Left hindlimb (tissue), 1 donor: ENCODE measurements at regions not wholly inside any gene's neighbourhood (a gene's known extent, or its start where the extent isn't known, plus 50 kb on each side); places are given as distances from the start of the nearest gene placed in this dataset.
A peak's percentile ranks its signal among the peaks of the same experiment; 100 is the strongest.
"Not testable (repeated sequence)": the region's sequence is repeated elsewhere in the genome, so short reads cannot be mapped to it uniquely, and the experiment has no call there.

Source experiments
- DNase-seq: peaks from one replicate; pipeline ENCODE4 v3.0.0-alpha.2; 2018

DNA sequence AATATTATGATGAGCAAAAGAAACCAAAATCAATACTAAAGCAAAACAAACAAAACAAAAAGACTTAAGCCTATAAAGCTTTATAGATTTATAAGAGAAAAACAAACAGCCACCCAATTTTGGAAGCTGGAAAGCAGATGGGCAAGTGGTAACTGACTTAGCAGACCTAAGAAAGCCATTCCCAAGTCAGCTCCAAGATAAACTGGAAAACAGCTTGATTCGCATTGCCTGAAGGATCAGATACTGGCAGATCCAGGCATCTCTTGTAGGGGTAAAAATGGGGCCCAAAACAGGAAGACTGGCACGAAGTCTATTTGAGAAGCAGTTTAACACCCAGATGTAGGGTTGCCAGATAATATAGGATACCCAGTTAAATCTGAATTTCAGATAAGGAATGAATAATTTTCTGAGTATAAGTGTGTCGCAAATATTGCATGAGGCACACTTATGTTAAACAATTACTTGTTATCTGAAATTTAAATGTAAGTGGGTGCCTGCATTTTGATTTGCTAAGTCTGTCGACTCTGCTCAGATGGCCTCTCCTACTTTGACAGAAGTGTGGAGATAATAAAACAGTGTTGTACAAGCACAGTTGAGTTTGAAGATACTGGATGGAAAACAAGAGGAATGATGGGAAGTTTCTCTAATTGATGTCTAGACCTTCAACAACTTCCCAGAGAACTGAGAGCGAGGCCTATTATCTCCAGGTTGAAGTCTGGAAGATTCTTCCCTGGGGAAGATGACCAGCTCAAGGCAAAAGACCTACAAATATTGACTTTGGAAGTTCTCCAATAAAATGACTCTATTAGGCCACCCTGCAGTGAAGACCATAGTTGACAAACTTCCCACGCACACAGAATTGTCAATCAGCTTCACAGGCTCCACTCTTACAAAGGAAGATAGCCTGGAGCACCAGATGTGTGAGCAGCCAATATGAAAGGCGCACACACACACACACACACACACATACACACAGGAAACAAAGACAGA, 113.4 kb downstream of the FAM50B start:
- DNase-seq: no peak

DNA sequence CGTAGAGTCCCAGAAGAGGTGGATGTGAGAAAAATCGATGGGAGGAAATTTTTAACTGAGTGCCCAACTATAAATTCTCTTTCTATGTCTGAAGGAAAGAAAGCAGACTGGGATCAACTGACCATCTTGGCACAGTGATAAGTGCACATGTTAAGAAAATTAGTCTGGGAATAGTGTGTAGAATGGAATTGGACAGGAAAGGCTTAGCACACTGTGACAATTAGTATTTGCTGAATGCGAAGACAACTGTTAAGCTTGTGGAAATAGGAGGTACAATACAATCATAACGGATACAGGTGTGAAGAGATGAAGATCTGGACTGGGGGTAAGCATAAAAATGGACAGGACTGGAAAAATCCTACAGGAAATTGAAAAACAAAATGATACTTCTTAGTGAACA, 114.3 kb downstream of the FAM50B start:
- DNase-seq: no peak

DNA sequence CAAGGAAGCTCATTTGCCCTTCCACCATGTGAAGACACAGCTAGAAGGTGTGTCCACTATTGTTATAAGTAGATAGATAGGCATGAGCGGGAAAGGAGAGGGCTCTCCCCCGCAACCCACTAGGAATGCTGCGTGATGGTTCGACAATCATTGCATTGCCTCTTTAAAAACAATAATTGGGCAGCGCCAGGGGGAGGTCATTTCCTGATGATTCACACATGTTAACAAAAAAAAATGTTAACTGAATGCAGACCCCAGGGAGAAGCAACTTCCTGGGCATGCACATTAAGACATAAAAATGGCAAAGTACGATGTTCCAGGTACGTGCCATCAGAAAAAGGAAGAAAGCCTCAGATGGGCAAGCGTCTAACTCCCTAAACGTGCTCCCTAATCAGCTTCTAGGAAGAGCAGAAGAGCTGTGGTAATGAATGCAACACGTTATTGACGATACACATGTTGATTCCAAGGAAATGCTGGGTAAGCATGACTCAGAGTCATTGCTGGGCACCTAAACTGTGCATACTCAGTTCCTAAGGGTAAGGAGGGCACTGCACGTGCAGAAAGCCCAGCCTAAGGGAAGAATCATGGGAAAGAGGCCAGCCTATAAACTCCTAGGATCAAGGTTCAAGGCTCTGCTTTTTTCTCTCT, 113.7 kb downstream of the FAM217A start:
- no peak for DNase-seq

DNA sequence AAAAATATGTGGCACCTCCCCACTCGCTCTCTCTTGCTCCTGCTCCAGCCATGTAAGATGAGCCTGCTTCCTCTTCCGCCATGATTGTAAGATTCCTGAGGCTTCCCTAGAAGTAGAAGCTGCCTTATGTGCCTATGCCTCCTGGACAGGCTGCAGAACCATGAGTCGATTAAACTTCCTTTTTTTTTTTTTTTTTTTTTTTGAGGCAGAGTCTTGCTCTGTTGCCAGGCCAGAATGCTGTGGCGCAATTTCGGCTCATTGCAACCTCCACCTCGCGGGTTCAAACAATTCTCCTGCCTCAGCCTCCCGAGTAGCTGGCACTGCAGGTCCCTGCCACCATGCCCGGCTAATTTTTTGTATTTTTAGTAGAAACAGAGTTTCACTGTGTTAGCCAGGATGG, 112.5 kb downstream of the FAM217A start:
- DNase-seq: no peak

DNA sequence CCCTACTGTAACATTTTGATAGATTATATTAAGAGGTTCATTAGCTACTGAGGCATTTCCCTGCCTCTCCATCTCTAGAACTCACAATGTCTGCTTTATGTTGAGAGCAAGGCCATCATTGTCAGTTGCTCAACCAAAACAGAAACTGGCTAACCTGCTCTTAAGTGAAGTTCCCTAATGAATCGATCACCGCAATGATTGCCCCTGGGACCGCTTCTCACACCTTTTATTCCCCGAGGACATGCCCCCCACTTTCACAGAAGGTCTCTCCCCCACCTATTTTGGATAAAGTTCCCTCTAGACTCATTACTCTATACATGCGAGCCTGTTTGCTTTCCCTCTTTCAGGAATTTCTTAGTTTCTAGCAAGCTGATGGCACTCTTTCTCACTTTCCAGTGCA, 108.8 kb downstream of the FAM217A start:
- no peak for DNase-seq

DNA sequence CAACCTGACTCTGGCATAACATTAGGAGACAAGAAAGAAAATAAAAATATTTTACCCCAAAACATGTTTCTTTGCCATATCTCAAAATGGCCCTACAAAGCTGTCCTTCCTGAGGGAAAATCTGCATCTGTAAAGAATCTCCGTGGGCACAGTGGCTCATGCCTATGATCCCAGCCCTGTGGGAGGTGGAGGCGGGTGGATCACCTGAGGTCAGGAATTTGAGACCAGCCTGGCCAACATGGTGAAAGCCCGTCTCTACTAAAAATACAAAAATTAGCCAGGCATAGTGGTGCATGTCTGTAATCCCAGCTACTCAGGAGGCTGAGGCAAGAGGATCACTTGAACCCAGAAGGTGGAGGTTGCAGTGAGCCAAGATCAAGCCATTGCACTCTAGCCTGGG, 105.8 kb downstream of the FAM217A start:
- not testable (repeated sequence) for DNase-seq

DNA sequence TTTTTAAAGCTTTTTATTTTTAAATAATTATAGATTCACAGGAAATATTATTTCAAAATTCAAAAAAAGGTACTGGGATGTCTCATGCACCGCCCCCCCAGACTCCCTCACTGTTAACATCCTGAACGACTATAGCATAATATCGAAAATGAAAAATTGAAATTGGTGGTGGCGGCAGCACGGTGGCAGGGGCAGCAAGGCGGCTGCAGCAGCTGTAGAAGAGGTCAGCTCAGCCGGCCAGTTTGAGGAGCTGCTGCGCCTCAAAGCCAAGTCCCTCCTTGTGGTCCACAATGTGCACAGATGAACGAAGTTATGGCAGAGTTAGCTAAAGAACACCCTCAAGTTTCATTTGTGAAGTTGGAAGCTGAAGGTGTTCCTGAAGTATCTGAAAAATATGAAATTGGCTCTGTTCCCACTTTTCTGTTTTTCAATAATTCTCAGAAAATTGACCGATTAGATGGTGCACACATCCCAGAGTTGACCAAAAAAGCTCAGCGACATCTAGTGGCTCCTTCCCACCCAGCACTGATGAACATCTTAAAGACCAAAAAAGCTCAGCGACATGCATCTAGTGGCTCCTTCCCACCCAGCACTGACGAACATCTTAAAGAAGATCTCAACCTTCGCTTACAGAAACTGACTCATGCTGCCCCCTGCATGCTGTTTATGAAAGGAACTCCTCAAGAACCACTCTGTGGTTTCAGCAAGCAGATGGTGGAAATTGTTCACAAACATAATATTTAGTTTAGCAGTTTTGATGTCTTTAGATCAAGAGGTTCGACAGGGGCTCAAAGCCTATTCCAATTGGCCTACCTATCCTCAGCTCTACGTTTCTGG, 100.8 kb downstream of the FAM217A start:
- peak; percentile 78 for DNase-seq

DNA sequence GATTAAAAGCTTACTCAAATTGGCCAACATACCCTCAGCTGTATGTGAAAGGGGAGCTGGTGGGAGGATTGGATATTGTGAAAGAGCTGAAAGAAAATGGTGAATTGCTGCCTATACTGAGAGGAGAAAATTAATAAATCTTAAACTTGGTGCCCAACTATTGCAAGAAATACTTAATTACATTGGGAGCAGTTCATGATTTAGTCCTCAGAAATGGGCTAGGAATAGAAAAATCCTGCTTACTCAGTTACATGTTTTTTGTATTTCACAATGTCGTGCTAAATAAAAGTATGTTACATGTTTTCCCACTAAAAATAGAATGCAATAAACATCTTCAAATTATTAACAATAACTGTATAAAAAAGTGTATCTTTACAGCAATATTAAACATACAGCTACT, 100.0 kb downstream of the FAM217A start:
- DNase-seq: not testable (repeated sequence)

DNA sequence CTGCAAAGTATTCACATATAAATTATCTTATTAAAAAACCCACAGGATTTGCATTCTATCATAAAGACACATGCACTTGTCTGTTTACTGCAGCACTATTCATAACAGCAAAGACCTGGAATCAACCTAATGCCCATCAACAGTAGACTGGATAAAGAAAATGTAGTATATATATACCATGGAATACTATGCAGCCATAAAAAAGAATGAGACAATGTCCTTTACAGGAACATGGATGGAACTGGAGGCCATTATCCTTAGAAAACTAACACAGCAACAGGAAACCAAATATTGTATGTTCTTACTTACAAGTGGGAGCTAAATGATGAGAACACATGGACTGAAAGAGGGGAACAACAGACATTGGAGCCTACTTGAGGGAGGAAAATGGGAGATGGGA, 97.0 kb downstream of the FAM217A start:
- no peak for DNase-seq

DNA sequence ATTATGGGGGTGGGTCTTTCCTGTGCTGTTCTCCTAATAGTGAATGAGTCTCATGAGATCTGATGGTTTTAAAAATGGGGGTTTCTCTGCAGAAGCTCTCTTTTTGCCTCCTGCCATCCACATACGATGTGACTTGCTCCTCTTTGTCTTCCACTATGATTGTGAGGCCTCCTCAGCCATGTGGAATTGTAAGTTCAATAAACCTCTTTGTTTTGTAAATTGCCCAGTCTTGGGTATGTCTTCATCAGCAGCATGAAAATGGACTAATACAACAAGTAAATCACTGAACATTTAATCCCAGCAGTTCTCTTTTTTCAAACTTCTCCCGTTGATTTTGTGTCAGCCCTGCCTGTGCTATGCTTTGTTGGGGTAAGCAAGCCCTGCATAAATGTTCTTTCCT, 95.2 kb downstream of the FAM217A start:
- no peak for DNase-seq

DNA sequence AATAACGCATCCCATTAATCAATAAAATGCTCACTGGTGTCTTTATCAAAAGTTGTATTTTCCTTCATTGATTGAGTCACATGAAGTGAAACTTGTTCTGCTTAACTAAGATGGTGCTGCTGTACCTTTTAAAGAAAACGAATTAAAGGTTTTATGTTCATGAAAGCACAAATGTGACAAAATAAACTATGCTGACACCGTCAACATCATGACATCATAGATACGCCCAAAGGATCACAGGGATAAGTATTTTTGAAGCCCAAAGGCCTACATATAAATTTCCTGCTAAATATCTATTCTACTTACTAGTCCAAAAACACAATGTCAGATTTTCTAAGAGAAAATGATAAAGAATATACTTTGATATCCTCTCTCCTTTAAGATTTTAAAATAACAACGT, 94.4 kb downstream of the FAM217A start:
- DNase-seq: no peak

DNA sequence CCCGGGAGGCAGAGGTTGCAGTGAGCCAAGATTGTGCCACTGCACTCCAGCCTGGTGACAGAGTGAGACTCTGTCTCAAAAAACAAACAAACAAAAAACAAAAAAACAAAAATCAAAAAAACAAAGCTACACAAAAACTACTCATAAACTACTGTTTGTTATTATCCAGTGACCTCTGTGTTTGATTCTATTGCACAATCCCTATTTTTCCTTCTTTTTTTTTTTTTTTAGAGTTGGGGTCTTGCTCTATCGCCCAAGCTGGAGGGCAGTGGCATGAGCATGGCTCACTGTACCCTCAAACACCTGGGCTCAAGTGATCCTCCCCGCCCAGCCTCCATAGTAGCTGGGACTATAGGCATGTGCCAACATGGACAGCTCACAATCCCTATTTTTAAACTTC, 92.7 kb downstream of the FAM217A start:
- DNase-seq: no peak

DNA sequence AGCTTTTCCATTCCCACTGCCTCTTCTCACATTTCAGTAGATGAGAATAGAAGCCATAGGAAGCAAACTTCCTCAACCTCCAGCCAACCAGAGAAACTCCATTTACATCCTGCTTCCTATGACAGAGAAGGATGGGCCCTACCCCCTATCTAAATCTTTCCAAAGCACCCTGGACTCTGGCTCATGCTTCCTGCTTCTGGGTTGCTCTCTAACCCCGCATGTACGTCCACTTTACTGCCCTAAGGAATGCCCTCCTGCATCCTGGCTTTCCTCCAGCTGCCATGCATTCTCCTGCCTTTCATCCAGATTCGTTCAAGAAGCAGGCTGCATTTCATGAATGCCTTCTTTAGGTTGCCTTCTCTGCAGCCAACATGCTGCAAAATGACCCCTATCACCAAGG, 91.9 kb downstream of the FAM217A start:
- DNase-seq: no peak

DNA sequence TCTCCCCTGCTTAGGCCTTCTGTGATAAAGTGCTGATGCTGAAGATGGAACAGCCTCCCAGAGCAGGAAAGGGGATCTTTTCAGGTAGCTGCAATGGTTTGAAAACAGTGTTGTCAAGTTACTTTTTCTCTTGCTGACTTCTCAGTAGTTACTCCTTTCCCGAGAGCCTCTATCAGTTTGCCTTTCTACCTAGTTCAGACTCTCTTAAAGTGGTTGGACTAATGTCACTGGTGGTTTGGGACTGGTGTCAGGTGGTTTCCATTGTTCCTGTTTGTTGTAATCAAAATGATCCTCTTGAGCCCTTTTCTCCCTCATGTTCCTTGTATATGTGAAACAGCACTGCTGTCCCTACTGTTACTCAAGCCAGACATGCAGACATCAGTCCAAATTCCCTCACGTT, 91.4 kb downstream of the FAM217A start:
- no peak for DNase-seq

DNA sequence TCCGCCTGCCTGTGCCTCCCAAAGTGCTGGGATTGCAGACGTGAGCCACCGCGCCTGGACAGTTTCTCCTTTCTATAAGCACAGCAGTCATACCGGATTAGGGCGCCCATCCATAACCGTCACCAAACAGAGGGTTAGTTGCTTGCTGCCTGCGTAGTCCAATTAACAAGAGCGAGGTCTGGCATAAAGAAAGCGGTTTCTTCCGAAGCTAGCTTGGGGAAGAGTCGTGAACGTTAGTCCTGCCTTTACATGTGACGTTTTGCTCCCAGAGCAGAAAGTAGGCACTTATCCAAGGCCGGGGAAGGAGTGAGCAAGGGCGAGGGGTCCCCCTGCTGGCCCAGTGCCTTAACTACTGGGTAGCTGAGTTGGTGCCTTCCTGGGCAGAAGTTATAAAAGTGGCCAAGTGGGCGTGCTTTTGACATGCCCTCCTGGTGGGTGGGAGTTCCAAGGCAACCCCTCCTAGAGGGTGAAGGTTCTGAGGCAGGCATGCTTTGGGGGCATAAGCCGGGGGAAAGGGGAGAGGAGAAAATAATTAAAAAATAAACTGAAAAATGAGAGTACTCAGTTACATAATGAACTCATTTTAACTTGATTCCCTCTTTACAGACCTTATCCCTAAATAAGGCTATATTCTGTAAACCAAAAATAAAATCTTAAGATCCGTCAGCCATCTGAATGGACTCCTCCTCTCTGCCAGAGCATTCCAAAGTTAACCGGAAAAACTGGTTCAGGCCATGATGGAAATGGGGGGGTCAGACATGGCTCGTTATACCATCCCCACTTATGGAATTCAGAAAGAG, 88.0 kb downstream of the FAM217A start:
- peak; percentile 91 for DNase-seq

DNA sequence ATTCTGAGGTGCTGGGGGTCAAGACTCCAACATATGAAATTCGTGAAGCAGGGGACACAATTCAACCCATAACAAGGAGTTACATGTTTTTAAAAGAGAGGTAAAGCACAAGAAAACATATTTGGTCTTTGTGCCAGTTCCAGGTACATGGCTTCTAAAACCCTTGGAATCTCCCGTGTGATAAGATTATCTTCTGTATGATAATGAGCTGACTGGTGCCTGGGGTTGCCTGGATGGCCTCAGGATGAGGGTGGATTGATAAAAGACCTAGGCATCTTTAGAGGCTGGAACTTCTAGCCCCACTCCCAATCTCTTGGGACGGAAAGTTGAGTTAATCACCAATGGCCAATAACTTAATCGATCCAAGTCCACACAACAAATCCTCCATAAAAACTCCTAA, 87.0 kb downstream of the FAM217A start:
- no peak for DNase-seq

DNA sequence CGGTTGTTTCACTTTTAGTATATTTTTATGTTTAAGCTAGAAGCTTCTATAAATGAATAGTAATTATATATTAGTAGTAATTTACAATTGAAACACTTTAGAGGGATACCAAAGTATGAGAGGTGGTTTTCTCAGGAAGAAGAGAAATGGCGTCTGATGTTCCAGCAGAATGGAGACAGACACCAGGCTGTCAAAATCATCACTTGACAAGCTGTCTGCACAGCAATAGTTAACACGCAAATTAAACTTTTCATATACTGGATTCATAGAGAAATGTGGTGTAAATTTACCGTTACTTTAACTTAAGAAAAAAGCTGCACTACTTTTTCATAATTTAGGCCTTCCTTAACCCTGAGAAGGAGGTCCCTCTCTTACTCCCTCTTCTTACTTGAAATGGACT, 82.6 kb downstream of the FAM217A start:
- no peak for DNase-seq

DNA sequence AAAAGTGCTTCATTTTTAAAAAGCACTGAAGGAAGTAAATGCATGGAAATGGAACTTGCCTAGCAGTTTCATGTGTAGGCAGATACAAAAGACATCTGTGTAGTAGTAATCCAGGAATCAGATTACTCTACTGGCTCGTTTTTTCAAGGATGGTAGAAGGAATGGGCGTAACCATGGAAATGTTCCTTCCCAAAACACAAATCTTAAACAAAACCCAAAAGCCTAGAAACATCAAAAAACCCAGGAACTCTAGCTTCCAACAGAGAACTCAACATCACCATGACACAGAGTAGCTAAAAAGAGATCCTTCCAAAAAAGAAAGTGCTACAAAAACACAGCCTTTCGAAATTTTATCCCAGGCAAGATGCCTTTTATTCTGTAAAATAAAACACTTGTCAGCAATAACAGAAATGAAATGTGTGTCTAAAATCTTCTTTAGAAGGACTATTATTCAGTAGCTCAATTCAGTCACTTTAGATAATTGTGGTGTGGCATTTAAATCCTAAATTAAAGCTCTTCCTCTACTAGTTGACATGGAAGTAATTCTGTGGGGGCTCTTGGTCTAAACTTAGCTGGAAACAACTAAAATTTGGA, 81.7 kb downstream of the FAM217A start:
- DNase-seq: no peak

DNA sequence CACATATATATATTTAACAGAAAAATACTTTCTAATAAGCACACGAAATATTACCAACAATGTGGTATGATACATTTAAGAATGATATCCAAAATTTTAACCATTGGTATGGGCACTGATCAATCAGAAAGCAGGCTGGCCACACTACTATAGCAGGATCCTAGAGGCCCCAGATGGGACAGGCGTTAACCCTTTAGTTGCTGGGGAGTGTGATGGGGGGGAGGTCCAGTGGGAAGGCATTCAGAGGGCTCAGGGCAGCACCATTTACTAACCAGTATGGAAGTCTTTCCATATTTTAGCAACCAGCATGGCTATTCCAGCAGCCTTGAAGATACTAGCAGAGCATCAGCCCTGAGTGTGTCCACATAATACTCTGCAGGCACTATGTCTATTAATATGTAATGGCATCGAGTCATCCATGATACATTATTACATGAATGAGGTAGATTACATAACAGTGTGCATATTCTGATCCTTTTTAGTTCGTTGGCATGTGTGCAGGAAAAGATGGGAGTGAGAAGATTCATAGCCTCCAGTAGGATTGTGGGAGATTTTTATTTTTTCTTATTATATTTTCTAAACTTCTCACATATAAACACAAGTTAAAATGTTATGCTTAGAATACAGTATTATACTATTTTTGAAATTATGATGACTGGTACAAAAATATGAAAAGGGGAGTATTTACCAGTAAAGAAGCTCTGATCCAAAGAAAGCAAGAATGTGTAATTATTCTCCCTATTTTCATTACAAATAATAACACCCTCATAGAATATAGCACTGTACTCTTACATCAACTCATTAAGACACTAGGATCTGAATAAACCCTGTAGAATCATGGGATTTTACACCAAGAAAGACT, 78.9 kb downstream of the FAM217A start:
- DNase-seq: no peak

DNA sequence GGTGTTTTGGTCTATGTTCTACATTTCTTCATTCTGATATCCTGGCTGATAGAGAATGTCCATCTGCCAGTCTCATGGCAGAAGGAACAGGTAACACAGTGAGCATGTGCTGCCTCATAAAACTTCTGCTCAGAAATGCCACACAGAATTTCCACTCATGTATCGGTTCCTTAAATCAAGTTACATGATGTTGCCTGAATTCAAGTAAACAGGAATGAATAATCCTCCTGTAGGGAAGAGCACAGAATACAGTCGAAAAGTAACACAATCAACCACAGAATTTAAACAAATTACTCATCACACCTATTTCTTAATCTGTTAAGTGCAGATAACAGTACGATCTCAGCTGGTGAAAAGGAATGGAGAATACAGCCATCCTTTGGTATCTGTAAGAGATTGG, 74.7 kb downstream of the FAM217A start:
- no peak for DNase-seq
